SK-MEL-5 (cell line): ENCODE measurements at regions not wholly inside any gene's neighbourhood (a gene's known extent, or its start where the extent isn't known, plus 50 kb on each side); places are given as distances from the start of the nearest gene placed in this dataset.
A peak's percentile ranks its signal among the peaks of the same experiment; 100 is the strongest.
"Not testable (repeated sequence)": the region's sequence is repeated elsewhere in the genome, so short reads cannot be mapped to it uniquely, and the experiment has no call there.

Experiments used
- DNase-seq: peaks from one replicate; pipeline ENCODE4 v3.0.0-alpha.2; 2016; ENCODE audit warnings: low read depth, low spot score
- in situ Hi-C: cut with HindIII; loops from 2 replicates; pipeline ENCODE4 v1.10.0; 2016; ENCODE audit warnings: low sequenced_read_pairs, high pct_unique_total_duplicates, low pct_unique_long_range_greater_than_20kb

GRCh38 chr6:11309947-11310665 is 77.6 kb upstream of the NEDD9 start:
- in situ Hi-C loops = no loop called here
- DNase-seq = peak; percentile 37

GRCh38 chr6:11307226-11307625 is 74.8 kb upstream of the NEDD9 start:
- in situ Hi-C loops = no loop called here
- no peak for DNase-seq

- in situ Hi-C loops = no loop called here
Observed at GRCh38 chr6:11304946-11305345, 72.5 kb upstream of the NEDD9 start.

GRCh38 chr6:11299876-11300428 is 67.5 kb upstream of the NEDD9 start:
- in situ Hi-C loops, DNase-seq: not testable (repeated sequence)

More at GRCh38 chr6:11304946-11305345, 72.5 kb upstream of the NEDD9 start:
- no peak for DNase-seq

- in situ Hi-C loops, DNase-seq: not testable (repeated sequence)
Observed at GRCh38 chr6:11299421-11299784, 66.9 kb upstream of the NEDD9 start.

GRCh38 chr6:11298651-11299420 is 66.4 kb upstream of the NEDD9 start:
- DNase-seq = no peak
- in situ Hi-C loops = no loop called here

- no peak for DNase-seq
- in situ Hi-C loops = no loop called here
Observed at GRCh38 chr6:11297376-11297729, 64.9 kb upstream of the NEDD9 start.

GRCh38 chr6:11296449-11297375 is 64.2 kb upstream of the NEDD9 start:
- in situ Hi-C loops = no loop called here
- DNase-seq = no peak

- in situ Hi-C loops = no loop called here
- no peak for DNase-seq
Observed at GRCh38 chr6:11295969-11296368, 63.5 kb upstream of the NEDD9 start.

- in situ Hi-C loops = no loop called here
Observed at GRCh38 chr6:11294228-11294627, 61.8 kb upstream of the NEDD9 start.

GRCh38 chr6:11292594-11293236 is 60.2 kb upstream of the NEDD9 start:
- no peak for DNase-seq
- in situ Hi-C loops = no loop called here

More at GRCh38 chr6:11294228-11294627, 61.8 kb upstream of the NEDD9 start:
- no peak for DNase-seq

GRCh38 chr6:11292091-11292490 is 59.6 kb upstream of the NEDD9 start:
- no peak for DNase-seq
- in situ Hi-C loops = no loop called here

- in situ Hi-C loops = no loop called here
- no peak for DNase-seq
Observed at GRCh38 chr6:11291582-11291981, 59.1 kb upstream of the NEDD9 start.

GRCh38 chr6:11290027-11290426 is 57.6 kb upstream of the NEDD9 start:
- no peak for DNase-seq
- in situ Hi-C loops = no loop called here

GRCh38 chr6:11288065-11288464 is 55.6 kb upstream of the NEDD9 start:
- in situ Hi-C loops = no loop called here
- DNase-seq = no peak

- DNase-seq = no peak
- in situ Hi-C loops = no loop called here
Observed at GRCh38 chr6:11284996-11285395, 52.5 kb upstream of the NEDD9 start.

GRCh38 chr6:11283629-11284028 is 51.2 kb upstream of the NEDD9 start:
- DNase-seq = no peak
- in situ Hi-C loops = no loop called here
